TTC549 (cell line): ENCODE measurements at regions not wholly inside any gene's neighbourhood (a gene's known extent, or its start where the extent isn't known, plus 50 kb on each side); places are given as distances from the start of the nearest gene placed in this dataset.

Experiments
- FAIRE-seq: peaks from 2 replicates; lab custom pipeline; 2012; peaks lifted over from hg19 to GRCh38; lab: Jason Lieb, UNC

DNA sequence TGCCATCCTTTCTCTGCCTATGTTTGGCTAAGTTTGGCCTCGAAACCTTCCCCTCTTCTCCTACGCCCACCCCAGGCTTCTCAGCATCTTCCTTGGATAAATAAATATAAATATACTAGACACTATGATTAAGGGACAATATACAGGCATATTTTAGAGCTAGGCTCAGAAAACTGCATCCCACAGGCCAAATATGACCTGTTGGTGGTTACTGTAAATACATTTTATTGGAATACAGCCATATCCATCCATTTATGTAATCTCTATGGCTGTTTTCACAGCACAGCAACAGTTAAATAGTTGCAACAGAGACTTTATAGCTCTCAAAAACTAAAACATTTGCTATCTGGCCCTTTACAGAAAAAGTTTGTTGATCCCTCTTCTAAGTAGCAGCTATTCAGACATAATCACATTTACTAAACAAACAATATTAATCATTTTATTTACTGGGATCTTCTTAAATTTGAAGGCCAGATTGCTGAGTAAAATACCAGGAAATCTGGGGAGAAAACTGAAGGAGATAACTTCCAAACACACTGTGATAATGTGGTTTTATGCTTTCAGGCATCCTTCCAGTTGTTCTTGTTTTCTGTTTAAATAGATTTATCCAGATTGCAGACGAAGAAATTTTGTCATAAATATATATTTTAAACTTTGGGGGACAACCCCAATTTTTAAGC, 269.7 kb upstream of the THRB start:
- FAIRE-seq: no peak

DNA sequence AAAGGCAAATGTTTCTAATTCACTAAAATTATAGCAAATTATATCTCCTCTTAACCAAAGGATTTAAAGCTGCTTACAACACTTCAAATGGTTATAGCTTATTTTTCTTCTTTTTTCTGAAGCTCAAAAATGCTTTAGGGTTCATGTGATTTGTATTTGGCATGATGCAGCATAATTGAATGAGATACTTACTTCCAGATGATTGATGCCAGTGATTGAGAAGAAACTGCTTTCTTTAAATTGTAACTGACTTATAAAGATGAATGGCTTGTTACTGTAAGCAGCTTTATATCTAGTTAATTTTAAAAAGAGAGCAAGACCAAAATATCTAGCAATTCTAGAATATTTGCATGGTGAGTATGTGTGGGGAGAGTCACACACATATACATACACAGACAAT, 270.7 kb upstream of the THRB start:
- FAIRE-seq: no peak

DNA sequence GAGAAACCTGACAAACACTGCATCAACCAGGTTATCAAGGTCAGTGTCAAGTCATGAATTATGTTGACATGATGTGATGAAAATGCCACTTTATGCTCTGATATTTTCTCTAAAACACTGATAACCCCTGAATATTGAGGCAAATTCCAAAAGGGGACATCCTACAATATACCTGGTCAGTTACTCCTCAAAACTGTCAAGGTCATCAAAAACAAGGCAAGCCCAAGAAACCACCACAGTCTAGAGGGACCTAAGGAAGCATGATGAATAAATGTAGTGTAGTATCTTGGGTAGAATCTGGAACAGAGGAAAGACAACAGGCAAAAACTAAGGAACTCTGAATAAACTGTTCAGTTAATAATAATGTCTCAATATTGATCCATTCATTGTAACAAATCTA, 275.3 kb upstream of the THRB start:
- no peak for FAIRE-seq

DNA sequence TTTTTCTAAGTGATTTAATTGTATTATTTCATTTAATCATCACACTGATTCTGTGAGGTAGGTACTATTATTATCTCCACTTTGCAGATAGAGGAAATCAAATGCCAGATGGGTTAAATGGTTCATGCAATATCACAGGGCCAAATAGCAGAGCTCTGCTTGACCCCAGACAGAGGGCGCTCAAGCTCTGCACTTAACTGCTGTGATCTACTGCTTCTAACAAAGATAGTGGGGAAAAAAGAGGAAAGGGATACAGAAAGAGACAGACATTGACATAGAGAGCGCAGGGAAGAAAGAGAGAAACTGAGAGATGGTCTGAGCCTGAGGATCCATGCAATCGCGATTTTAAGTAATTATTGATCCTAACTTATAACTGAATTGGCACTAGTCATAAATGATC, 279.1 kb upstream of the THRB start:
- no peak for FAIRE-seq

DNA sequence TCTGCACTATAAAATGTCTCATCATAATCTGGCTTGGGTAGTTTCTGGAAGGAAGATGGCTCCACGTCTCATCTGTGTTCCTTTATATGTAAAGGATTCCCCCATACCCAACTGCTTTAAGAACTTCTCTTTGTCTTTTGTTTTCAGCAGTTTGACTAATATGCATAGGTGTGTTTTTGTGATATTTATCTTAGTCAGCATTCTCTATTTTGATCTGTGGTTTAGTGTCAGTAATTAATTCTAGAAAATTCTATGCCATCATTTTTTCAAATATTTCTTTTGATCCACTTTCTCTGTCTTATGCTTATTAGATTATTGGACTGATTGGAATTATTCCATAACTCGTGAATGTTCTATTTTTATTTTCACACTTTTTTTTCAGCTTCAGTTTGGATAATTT, 286.3 kb upstream of the THRB start:
- no peak for FAIRE-seq

DNA sequence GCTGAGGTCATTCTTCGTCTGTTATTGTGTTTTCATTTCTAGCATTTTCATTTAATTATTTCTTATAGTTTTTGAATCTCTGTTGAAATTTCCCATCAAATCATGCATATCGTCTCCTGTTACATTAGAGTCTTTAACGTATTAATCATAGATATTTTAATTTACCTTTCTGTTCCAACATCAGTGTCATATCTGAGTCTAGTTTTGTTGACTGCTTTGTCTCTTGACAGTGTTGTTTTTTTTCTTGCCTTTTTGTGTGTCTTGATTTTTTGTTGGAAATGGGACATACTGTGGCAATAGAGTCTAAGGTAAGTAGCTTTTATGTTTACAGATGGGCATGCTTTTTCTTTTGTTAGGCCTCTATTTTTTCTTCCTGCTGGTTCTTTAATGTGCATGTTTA, 286.8 kb upstream of the THRB start:
- FAIRE-seq: no peak

DNA sequence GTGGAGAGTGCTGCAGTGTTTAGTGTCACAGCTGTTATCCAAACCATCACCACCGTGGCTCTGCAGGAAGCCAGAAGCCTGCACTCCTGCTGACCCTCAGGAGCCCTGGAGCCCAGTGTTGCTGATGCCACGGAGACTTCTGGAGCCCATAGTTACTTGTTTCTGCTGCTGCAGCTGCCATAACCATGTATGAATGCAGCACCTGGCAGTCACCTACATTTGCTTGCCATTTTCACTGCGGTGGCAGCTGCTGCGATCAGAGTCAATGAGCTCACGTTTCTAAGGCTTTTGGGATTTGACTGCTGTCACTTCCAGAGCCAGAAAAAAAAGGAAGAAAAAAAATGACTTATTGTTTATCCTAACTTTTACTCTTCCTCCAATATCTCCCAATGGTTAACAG, 299.2 kb upstream of the THRB start:
- FAIRE-seq: no peak

DNA sequence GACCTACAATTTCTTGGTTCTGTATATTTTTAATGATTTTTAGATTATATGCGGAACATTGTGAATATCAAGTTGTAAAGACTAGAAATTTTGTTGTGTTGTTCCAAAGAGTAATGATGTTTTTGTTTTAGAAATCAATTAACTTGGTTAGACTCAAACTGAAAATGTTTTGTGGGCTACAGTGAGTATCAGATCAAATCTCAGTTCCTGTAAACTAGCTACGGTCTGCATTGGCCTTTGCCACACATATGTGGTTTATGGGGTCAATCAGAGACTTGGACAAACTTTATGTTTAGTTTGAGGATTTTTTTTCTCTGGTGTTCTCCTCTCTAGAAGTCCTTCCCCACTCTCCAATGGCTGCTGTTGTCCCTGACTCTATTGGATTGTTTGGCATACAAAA, 308.0 kb upstream of the THRB start:
- no peak for FAIRE-seq

DNA sequence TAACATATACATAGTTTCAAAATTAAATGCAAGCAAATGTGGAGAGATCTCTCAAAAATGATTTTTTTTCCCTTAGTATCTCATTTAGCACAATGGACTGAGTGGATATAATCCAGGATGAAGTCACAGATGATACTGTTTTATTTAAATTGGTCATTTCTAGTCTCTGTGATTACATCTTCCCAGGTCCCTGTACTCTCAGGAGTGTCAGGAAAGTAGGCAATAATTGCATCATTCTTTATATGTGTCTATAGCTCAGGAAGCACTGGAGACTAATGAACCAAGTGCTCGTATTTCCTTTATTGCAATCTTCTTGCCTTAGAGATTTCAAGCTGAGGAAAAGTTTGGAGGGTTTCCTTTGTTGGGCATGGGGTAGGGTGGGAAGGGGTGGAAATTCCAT, 309.4 kb upstream of the THRB start:
- FAIRE-seq: no peak

DNA sequence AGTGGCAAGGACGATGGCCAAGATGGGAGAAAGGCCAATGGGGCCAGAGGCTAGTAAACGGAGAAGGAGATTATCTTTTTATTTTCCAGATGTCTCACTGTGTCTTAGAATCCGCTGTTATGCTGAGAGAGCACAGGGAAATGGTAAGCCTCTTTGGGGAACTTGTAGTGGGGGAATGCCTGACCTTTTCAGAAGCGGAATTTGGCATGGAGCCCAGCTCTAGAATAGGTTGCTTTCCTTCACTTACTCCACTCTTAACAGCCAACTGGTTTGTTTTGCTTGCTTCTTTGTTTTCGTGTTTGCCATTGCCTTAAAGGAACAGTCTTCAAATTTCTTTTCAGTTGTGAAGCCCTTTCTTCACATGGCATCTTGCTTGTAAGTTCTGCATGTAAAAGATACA, 316.2 kb upstream of the THRB start:
- no peak for FAIRE-seq

DNA sequence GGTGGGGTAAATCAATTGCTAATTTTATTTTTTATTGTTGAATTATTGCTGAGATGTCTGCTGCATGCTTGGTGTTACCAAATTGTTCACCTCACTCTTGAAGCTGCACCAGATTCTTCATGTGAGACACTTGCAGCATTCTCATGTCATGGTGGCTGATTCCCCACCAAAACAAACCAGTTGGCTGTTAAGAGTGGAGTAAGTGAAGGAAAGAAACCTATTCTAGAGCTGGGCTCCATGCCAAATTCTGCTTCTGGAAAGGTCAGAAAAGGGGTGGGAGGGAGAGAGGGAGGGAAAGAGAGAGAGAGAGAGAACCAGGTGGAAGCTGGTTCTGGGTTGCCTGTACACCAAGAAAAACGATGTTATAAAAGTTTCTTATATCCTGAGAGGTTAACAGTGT, 317.5 kb upstream of the THRB start:
- FAIRE-seq: no peak

DNA sequence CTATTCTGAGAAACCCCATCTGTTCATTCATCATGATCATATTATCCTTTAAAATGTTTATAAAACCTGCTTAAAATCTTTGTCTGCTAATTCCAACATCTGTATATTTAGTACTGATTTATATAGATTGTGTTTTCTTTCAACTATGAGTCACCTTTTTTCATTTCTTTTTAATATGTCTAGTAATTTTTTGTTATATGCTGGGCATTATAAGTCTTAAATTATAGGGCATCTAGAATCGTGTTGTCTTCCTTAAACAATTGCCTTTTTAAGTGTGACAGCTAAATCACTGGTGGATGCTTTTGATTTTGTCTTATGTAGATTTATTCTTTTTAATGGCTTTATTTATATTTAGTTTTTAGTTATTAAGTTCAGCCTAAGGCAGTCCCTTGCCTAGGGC, 323.4 kb upstream of the THRB start:
- no peak for FAIRE-seq

DNA sequence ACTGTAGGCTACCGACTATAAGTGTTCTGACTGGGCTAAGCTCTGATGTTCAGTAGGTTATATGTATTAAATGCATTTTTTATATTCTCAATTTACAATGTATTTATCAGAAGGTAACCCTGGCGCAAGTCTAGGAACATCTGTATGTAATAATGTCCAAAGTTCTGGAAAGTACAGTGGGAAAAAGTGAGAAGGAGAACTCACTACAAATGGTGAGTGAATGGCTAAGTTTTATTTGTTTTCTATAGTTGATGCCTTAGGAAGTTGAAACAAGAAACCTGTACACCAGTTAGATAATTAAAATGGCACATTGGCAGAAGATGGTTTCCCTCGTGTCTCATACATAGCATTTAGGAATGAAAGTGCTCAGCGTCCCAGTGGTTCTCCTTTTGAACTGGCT, 333.4 kb upstream of the THRB start:
- no peak for FAIRE-seq

DNA sequence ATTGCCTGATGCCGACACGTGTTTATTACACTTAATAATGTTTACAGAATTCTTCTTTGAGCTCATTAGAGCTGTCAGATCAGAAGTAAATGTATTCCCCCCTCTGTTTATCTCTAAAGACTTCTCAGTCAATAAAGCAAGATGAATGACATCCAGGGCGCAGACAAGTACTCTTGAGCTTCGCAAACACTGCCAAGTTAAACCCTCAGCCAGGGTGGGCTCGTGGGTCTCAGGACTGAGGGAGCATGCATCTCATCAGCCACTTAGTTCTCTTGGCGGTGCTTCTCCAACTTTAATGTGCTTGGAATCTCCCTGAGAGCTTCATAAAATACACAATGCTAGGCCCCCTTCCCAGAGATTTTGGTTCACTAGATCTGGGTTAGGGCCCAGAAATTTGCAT, 333.9 kb upstream of the THRB start:
- FAIRE-seq: no peak

DNA sequence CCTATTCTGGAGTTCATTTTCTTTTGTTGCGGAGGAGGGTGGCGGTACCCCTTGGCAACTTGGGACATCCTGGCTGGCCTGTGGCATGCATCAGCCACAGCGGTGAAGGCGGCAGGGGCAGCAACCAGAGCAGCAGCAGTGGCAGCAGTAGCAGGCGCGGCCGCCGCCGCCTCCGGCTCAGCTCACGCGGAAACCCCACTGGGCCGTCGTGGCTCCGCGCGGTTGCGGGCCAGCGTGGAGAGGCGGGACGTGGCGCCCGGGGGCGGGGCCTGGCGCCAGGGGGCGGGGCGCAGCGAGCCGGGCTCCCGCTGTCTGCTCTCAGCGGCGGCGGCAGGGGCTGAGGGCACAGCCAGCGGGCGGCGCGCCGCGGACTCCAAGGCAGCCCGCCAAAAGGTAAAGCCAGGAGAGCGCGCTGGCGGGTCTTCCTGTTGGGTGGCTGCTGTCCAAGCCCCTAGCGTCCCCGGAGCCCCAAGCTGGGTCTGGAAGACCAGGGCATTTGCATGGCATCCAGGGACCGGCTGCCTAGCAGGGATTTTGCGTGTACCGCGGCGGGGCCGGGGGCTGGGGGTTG, 334.4 kb upstream of the THRB start:
- no peak for FAIRE-seq

DNA sequence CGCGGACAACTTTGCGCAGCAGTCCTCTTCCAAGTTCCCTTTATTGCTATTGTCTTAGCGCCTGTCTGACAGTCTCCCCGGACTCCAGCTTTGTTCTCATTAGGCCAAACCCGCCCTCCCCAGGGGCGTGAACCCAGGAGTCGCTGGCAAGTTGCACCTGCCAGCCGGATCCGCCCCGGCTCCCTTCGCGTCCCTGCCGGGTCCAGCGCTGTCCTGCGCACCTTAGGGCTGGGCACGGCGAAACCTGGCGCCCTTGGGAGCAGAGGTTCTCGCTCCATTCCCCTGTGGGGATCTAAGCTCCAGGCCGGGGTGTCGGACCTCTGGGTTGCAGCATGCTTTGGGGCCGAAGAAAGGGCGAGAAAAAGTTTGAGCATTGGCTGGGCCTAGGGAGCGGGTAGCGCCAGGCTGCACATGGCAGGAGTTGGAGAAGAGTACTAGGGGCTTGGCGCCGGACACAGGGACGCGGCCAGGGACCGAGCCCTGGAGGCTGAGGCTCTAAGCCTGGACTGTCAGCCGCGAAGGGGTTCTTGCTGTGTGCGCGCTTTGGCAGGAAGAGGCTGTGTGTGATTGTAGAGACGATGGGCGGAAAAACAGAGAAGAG, 335.1 kb upstream of the THRB start:
- no peak for FAIRE-seq

DNA sequence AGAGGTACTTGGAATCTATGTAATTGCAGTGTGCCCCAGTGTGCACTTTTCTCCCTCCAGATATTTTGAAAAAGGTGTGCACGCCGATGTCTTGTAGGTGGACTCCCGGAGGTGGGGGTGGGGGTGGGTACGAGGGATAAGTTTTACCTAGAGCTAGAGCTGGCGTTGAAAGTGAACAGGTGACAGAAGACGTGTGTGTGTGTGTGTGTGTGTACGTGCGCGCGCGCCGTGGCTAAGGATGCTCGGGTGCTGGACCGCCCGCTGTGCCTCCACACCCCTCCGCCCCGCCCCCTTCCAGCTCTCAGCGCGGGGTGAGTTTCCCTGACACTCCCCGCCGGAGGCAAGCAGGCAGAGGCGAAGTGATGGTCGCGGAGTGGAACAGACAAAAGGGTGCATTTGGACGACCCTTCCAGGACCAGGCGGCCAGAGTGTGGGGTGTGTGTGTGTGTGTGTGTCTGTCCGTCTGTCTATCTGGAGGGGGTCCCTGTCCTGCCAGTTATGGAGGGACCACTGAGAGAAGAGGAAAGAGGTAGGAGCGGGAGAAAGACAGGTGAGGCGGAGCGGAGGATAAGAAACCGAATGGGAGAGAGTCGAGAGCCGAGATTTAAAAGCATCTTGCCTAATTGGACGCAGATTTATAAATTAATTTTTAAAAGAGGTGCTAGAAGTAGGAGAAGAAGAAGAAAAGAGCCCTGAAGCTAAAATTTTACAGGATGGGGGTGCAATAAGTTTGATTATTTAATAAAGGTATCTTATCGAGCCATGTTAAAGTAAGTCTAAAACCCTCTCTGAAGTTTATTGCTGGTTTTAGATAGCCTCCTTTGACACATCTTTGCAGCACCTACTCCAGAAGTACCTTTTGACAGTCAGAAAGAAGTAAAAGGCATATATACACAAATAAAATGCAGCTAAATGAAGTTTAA, 335.8 kb upstream of the THRB start:
- FAIRE-seq: no peak

DNA sequence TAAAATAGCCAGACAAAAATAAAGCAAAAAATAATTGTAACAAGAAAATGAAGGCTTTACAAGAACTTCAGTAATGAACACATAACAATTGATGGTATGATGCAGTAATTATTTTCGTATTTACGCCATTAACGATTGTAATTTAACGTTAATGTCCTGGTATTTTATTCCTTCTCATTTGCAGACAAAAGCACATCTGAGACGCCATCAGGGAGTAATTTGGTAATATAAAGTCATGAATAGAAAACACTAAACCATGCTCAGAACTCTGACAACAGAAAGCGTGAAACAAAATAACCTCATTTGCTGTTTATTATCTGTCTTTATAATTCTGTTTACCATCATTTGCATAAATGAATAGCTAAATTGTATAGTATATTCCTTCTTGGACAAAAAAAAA, 336.6 kb upstream of the THRB start:
- FAIRE-seq: no peak

DNA sequence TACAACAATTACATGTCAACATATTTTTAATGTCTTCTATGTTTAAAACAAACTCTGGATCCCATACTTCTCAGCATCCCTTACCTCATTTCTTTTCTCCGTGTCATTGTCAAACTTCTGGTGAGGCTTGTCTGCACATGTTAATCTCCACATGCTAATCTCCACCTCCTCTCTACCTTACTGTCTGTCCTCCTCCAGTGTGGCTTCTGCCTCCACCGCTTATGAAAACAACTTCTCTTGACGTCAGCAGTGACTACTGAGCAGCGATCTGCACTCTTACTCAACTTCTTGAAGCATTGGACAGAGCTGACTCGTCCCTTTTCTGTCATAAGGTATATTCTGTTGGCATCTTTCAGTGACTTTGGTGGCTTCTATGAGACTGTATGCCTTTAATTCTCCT, 338.2 kb upstream of the THRB start:
- FAIRE-seq: no peak

DNA sequence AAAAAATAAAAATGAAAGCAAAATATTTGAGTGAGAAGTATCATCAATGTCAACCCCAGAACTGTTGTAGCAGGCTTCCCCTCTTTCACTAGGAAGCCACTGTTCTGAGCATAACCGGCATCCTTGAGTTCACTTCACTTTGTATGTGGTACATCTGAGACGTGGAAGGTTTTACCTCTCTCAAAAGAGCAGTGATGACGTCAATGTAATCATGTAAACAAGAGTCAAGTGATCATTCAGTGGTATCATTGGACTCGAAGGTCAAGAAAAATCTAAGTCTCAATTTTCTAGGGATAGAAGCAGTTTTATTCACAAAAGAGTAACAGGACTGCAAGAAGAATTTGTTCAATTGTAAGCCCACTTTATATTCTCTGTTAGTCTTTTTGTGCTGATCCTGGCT, 339.8 kb upstream of the THRB start:
- FAIRE-seq: no peak

DNA sequence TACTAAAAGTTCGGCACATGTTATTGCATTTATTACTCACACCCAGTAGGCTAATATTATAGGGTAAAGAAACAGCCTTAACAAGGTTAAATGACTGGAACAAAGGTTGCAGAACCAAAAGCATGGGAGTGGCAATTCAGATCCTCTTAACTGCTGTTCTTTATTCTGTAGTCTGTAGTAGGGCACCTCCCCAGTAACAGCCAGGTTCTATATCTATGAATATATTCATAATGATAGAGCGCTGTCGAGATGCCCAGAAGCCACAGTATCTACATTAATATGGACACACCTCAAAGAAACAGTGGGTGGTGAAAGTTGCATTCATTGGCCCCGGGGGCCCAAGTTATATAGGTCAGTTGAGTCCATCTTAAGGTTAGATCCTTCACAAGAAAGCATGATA, 340.9 kb upstream of the THRB start:
- FAIRE-seq: no peak

DNA sequence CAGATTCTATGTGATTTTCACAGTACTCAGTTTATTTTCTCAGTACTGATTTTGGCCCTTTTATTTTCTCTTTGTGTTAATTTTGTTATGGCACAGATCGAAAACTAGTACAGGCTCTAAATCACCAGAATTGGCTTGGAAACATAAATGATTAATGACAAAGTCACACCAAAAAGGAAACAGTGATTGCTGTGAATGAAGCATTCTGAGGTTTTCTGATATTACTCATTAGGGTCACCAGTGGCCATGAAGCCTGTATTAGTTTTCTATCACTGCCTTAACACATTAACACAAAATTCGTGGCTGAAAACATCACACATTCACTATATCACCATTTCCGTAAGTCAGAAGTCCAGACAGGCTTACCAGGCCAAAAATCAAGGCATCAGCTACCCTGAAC, 343.0 kb upstream of the THRB start:
- FAIRE-seq: no peak

DNA sequence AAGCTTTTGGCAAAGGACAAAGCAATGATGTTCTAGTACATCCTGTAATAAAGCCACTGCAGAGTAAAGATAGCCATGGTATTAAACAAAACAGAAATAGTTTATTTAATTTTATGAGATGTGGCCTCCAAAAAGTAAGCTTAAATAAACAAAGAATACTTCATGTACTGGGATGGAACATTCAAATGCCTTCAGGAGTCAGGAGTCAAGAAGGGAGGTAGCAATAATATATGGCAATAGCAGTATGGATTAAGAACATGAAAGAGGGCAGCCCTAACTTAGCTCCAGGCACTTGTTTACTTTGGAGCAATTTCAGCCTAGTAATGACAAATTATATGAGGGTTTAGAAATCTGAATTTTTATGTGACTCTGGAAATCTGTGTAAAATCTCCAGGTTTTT, 343.9 kb upstream of the THRB start:
- FAIRE-seq: no peak
